HG02884 (cell line): ENCODE measurements at regions not wholly inside any gene's neighbourhood (a gene's known extent, or its start where the extent isn't known, plus 50 kb on each side); places are given as distances from the start of the nearest gene placed in this dataset.

Experiments
- ATAC-seq: cut with Tn5 transposase; IDR thresholded peaks from one replicate; pipeline ENCODE4 v1.9.1; 2021; ENCODE audit warnings: mild to moderate bottlenecking, moderate library complexity; ENCODE audit not compliant: unreplicated experiment

- no peak for ATAC-seq
Observed at GRCh38 chr1:229075716-229076115, 195.2 kb upstream of the RAB4A start.

GRCh38 chr1:229076195-229076594 lies 194.7 kb upstream of the RAB4A start:
- no peak for ATAC-seq

GRCh38 chr1:229079016-229079595 lies 191.8 kb upstream of the RAB4A start:
- ATAC-seq: no peak

- no peak for ATAC-seq
Observed at GRCh38 chr1:229080361-229080760, 190.6 kb upstream of the RAB4A start.

- no peak for ATAC-seq
Observed at GRCh38 chr1:229085291-229085690, 185.6 kb upstream of the RAB4A start.

GRCh38 chr1:229086091-229086490 lies 184.8 kb upstream of the RAB4A start:
- no peak for ATAC-seq

GRCh38 chr1:229086686-229087085 lies 184.2 kb upstream of the RAB4A start:
- ATAC-seq: no peak

- ATAC-seq: no peak
Observed at GRCh38 chr1:229087339-229087738, 183.6 kb upstream of the RAB4A start.

- no peak for ATAC-seq
Observed at GRCh38 chr1:229087906-229088305, 183.0 kb upstream of the RAB4A start.

- no peak for ATAC-seq
Observed at GRCh38 chr1:229088711-229089110, 182.2 kb upstream of the RAB4A start.

GRCh38 chr1:229089586-229090208 lies 181.2 kb upstream of the RAB4A start:
- ATAC-seq: no peak

GRCh38 chr1:229091721-229092136 lies 179.2 kb upstream of the RAB4A start:
- no peak for ATAC-seq

- ATAC-seq: no peak
Observed at GRCh38 chr1:229092377-229093237, 178.3 kb upstream of the RAB4A start.

GRCh38 chr1:229093238-229093540 lies 177.7 kb upstream of the RAB4A start:
- no peak for ATAC-seq

- ATAC-seq: no peak
Observed at GRCh38 chr1:229093609-229094336, 177.1 kb upstream of the RAB4A start.

- ATAC-seq: no peak
Observed at GRCh38 chr1:229094476-229095311, 176.2 kb upstream of the RAB4A start.

- ATAC-seq: no peak
Observed at GRCh38 chr1:229095325-229095724, 175.6 kb upstream of the RAB4A start.

- ATAC-seq: no peak
Observed at GRCh38 chr1:229097356-229097755, 173.6 kb upstream of the RAB4A start.

- ATAC-seq: no peak
Observed at GRCh38 chr1:229098361-229098760, 172.6 kb upstream of the RAB4A start.

GRCh38 chr1:229098903-229099578 lies 171.9 kb upstream of the RAB4A start:
- ATAC-seq: no peak
